Epithelial cell of esophagus (primary cell): ENCODE measurements at regions not wholly inside any gene's neighbourhood (a gene's known extent, or its start where the extent isn't known, plus 50 kb on each side); places are given as distances from the start of the nearest gene placed in this dataset.

Experiments
- DNase-seq: peaks from one replicate; pipeline ENCODE4 v3.0.0; 2010; ENCODE audit warnings: low read depth
- H3K4me3 ChIP-seq: 2 replicates; pipeline ENCODE4 v1.5.1; 2011; ENCODE audit warnings: mild to moderate bottlenecking, low read length, control low read depth
- TF ChIP-seq, protein P1 (sequence below): IDR thresholded peaks from 2 replicates; pipeline ENCODE4 v1.5.1; 2011; ENCODE audit warnings: low read depth, mild to moderate bottlenecking, low read length, control low read depth, inconsistent platforms; ENCODE audit not compliant: insufficient read depth; ENCODE audit errors: missing control alignments

GRCh38 chr6:144471986-144472385, 186.9 kb downstream of the UTRN start:
- TF ChIP-seq, protein P1, sequence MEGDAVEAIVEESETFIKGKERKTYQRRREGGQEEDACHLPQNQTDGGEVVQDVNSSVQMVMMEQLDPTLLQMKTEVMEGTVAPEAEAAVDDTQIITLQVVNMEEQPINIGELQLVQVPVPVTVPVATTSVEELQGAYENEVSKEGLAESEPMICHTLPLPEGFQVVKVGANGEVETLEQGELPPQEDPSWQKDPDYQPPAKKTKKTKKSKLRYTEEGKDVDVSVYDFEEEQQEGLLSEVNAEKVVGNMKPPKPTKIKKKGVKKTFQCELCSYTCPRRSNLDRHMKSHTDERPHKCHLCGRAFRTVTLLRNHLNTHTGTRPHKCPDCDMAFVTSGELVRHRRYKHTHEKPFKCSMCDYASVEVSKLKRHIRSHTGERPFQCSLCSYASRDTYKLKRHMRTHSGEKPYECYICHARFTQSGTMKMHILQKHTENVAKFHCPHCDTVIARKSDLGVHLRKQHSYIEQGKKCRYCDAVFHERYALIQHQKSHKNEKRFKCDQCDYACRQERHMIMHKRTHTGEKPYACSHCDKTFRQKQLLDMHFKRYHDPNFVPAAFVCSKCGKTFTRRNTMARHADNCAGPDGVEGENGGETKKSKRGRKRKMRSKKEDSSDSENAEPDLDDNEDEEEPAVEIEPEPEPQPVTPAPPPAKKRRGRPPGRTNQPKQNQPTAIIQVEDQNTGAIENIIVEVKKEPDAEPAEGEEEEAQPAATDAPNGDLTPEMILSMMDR: no peak
- no peak for DNase-seq
- H3K4me3 ChIP-seq: no peak overlapping the region

DNA sequence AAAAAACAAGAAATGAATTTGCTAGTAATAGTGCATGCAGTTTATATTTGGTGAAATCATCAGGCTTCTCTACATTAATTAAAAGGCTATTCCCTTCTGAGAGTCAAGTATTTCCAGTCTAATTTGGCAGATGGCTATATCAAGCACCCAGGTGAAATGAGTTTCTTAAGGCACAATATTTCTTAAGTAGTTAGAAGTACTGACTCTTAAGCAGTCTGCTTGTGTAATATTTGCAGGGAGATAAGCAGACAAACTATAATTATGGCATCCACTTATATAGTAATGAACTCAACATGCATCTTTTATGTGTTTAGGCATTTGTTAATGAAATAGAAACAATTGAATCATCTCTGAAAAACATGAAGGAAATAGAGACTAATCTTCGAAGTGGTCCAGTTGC, 189.2 kb downstream of the UTRN start:
- DNase-seq: no peak
- TF ChIP-seq, protein P1: no peak
- H3K4me3 ChIP-seq: no peak overlapping the region

DNA sequence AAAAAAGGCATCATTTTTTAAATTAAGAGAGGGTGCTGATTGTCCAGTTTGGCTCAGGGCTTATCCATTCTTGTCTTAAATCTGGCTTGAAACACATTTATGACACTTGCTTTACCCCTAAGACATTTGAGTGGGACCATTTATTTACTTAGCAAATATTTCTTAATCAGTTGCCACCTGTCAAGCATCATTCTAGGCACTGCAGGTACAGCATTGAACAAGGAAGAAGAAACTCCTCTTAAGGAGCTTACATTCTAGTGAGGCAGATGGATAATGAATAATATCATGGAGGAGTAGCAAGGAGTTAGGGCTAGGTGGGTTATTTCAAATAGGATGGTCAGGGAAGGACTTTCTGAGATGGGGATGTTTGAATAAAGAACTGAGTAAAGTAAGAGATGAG, 189.8 kb downstream of the UTRN start:
- TF ChIP-seq, protein P1: no peak
- no peak for DNase-seq
- no peak overlapping the region for H3K4me3 ChIP-seq

GRCh38 chr6:144475411-144475810, 190.3 kb downstream of the UTRN start:
- TF ChIP-seq, protein P1: no peak
- no peak overlapping the region for H3K4me3 ChIP-seq
- no peak for DNase-seq

DNA sequence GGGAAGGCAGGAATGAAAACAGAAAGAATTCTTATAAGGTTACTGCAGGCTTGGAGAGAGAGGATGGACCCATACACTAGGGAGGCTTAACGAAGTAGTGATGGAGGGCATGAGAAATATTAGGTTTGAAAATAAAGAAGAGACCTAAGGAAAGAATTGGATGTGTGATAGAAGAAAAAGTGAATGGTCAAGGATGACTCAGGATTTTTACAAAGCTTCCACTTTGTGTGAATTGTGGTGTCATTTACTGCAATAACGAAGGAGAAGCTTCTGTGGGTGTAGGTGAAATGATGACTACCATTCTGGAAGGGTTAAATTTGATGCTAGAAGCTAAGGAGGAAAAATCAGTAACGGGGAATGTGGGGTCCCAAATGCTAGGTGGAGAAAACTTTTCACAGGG, 191.2 kb downstream of the UTRN start:
- no peak for DNase-seq
- H3K4me3 ChIP-seq: no peak overlapping the region
- TF ChIP-seq, protein P1: no peak

GRCh38 chr6:144477396-144477795, 192.3 kb downstream of the UTRN start:
- DNase-seq: no peak
- H3K4me3 ChIP-seq: no peak overlapping the region
- TF ChIP-seq, protein P1: no peak

GRCh38 chr6:144477856-144478255, 192.7 kb downstream of the UTRN start:
- TF ChIP-seq, protein P1: no peak
- DNase-seq: no peak
- H3K4me3 ChIP-seq: no peak overlapping the region
